ENCODE measurements at regions not wholly inside any gene's neighbourhood (a gene's known extent, or its start where the extent isn't known, plus 50 kb on each side); places are given as distances from the start of the nearest gene placed in this dataset.

GRCh38 chr5:125326150-125326510 lies 579.7 kb upstream of the ZNF608 start:
- no peak for FAIRE-seq
- no peak for DNase-seq (ENCODE audit: low spot score in 2 of 2)

GRCh38 chr5:125327676-125328075 lies 581.2 kb upstream of the ZNF608 start:
- FAIRE-seq (no peak), DNase-seq (ENCODE audit: low spot score in 2 of 2) (no peak)

DNA sequence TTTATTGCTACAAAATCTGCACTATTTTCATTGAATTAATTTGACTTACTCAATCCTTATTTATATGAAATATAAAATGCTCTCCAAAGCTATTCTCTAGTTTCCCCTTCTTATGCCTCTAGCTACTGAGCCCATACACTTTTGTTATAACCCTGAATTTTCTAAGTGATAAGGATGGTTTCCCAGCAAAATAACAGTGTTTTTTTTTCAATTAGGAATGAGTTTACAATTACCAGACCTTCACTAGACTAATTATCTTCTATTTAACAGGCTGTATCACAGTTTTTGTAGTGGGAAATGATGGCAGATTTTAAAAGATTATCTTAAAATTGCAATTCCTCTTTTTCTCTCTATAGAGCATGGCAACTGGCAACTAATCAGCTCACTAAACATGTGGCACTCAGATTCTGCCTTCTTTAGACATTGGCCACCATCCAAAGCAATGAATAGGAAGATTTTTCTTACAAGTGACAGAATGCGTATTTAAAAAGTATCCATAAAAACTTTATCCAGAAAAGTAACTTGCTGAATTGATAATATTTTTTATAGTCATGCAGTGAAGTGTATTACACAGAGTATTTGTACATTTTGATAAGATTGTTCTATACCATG lies 585.7 kb upstream of the ZNF608 start:
- DNase-seq (ENCODE audit: low spot score in 2 of 2) (no peak), FAIRE-seq (no peak)

- DNase-seq (ENCODE audit: low spot score in 2 of 2), result no peak
- FAIRE-seq, result no peak
Measured at GRCh38 chr5:125333416-125333815, 587.0 kb upstream of the ZNF608 start.

GRCh38 chr5:125336401-125336800 lies 590.0 kb upstream of the ZNF608 start:
- DNase-seq (ENCODE audit: low spot score in 2 of 2) (no peak), FAIRE-seq (no peak)

GRCh38 chr5:125337294-125337693 lies 590.9 kb upstream of the ZNF608 start:
- DNase-seq (ENCODE audit: low spot score in 2 of 2), result no peak
- FAIRE-seq, result no peak

DNA sequence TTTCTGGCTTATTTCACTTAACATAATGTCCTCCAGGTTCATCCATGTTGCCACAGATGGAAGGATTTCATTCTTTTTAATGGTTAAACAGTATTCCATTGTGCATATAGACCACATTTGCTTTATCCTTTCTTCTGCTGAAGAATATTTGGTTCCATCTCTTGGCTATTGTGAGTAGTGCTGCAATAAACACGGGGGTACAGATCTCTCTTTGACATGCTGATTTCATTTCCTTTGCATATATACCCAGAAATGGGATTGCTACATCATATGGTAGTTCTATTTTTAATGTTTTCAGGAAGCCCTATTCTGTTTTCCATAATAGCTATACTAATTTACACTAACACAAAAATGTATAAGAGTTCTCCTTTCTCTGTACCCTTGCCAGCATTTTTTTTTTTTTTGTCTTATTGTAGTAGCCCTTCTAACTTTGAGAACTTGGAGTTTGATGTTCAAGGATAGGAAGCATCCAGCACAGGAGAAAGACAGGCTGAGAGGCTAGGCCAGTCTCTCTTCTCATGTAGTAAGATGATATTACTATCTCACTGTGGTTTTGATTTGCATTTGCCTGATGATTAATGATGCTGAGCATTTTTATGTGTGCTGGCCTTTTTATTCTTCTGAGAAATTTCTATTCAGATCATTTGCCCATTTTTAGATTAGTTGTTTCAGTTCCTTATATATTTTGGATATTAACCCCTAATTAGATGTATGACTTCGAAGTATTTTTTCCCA lies 592.2 kb upstream of the ZNF608 start:
- no peak for DNase-seq (ENCODE audit: low spot score in 2 of 2)
- no peak for FAIRE-seq

DNA sequence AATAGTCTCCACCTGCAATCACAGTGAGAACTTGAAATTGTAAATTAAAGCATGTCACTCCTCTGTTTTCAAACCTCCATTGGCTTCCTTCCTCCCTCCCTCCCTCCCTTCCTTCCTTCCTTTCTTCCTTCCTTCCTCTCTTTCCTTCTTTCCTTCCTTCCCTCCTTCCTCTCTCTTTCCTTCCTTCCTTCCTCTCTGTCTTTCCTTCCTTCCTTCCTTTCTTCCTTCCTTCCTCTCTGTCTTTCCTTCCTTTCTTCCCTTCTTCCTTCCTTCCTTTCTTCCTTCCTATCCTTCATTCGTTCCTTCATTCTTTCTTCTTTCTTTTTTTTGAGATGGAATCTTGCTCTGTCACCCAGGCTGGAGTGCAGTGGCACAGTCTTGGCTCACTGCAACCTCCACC lies 595.0 kb upstream of the ZNF608 start:
- DNase-seq (ENCODE audit: low spot score in 2 of 2) (no peak), FAIRE-seq (no peak)

DNA sequence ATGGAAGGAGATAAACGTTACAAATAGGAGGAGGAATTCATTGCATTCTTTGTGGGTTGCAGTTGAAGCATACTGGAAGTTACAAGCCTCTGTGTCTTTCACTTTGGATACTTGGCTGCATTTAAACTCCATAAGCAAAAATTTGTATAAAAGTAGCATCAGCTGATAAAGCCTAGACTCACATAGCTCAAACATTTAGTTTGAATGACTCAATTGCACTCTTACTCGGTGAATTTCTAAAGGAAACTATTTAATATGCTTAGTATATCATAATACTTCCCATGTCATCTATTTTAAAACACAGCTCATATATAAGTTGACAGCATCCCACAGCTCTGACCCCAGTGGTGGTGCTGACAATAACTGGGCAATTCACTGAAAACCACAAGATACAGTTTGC lies 596.6 kb upstream of the ZNF608 start:
- no peak for FAIRE-seq

GRCh38 chr5:125346316-125346715 lies 599.9 kb upstream of the ZNF608 start:
- DNase-seq (ENCODE audit: low spot score in 2 of 2) (no peak), FAIRE-seq (no peak)

More for the DNA sequence above, 596.6 kb upstream of the ZNF608 start:
- DNase-seq (ENCODE audit: low spot score in 2 of 2), result no peak

- no peak for FAIRE-seq
Measured at GRCh38 chr5:125348221-125348692, 601.8 kb upstream of the ZNF608 start.

GRCh38 chr5:125348936-125349831 lies 602.7 kb upstream of the ZNF608 start:
- no peak for DNase-seq (ENCODE audit: low spot score in 2 of 2)
- no peak for FAIRE-seq

More at GRCh38 chr5:125348221-125348692, 601.8 kb upstream of the ZNF608 start:
- no peak for DNase-seq (ENCODE audit: low spot score in 2 of 2)

DNA sequence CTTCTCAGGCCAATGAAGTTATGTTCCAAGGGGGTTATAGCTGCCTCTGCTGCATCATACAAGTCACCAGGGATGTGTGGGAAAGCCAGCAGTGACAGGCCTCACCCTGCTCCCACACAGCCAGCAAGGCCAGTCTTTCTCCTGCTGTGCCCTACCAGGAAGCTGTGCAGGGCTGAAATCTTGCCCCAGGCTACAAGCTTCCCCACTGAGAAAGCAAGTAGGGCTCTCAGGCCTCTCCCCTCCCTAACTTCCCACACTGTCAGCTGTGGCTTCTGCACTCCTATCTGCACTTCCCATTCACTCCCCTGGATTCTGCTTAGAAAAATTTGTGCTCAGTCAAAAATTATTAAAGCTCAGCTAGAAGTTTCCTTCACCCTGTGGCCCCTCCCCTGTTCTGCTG lies 611.2 kb upstream of the ZNF608 start:
- no peak for FAIRE-seq
- no peak for DNase-seq (ENCODE audit: low spot score in 2 of 2)

- DNase-seq (ENCODE audit: low spot score in 2 of 2) (no peak), FAIRE-seq (no peak)
Measured at GRCh38 chr5:125365747-125366146, 619.3 kb upstream of the ZNF608 start.

DNA sequence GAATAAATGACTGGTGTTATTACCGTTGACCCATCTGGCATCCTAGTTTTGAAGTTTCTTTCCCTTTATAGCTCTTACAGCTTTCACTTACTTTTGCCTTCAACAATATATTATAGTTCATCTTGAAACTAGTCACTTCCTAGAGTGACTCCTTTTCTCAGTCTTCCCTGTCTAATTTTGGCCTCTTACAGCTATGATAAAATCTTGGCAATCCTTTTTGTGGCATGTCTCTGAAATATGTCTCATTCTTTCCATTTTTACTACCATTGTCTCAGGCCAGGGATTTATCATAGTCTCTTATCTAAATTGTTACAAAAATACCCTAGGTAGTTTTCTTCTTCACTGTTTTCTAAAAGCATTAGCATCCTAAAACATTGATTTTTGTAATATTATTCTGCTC lies 621.3 kb upstream of the ZNF608 start:
- FAIRE-seq (no peak), DNase-seq (ENCODE audit: low spot score in 2 of 2) (no peak)

- DNase-seq (ENCODE audit: low spot score in 2 of 2) (no peak), FAIRE-seq (no peak)
Measured at GRCh38 chr5:125370461-125371205, 624.2 kb upstream of the ZNF608 start.

DNA sequence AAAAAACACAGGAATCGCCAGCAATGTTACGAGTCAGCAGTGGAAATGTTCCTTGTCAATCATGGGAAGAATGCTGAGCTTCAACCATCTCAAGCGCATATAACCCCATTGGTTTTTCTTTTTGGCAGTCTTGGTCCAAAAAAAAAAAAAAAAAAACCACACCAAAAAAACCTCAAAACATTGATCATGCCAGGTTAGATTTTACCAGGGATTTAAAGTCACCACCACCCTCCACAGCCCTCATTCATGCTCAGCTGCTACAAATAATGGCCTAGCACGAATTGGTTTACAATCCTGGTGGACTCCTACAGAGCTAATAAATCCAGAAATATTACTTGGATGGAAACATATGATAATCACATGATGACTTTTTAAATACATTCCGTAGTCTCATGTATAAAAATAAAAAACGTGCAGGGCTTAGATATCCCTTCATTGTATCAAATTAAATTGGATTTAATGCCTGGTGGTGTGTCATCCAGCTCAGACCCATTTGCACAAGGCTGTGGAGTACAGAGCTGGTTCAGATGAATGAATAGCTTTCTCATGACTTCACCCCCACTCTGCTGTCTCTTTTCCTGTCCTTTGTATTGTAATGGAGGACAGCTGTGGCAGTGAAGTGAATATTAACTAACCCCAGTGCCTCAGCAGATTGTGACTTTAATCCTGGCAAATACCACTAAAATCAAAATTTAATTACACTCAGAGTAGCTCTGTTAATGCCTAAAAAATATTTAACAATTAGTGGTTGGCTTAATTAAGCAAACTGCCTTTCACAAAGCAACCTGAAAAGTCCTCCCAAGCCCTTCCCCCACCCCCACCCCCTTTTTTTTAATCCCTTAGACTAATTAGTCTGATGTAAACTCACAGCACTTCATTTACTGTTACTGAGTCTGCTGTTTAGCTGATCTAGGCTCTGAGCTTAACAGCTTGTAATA lies 626.5 kb upstream of the ZNF608 start:
- peak; percentile 12 to 52 for DNase-seq (ENCODE audit: low spot score in 2 of 2)
- peak; percentile 53 for FAIRE-seq

DNA sequence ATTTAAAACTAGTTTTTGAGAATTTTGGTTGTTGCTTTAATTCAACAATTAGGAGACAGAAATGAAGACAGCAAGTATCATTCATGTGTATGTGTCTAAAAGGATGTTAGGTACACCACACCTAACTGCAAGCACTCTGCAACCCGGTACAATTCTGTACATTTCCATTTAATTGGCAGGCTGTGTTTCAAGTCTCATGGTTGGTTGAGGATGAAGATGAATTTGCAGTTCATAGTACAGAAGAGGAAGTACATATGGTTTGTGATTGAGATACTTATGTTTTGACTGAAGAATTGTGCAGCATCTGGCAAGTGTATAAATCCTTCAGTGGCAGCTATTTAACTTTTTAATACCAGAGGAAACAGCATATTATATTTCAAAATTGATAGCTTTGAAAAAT lies 628.7 kb upstream of the ZNF608 start:
- no peak for FAIRE-seq
- no peak for DNase-seq (ENCODE audit: low spot score in 2 of 2)

DNA sequence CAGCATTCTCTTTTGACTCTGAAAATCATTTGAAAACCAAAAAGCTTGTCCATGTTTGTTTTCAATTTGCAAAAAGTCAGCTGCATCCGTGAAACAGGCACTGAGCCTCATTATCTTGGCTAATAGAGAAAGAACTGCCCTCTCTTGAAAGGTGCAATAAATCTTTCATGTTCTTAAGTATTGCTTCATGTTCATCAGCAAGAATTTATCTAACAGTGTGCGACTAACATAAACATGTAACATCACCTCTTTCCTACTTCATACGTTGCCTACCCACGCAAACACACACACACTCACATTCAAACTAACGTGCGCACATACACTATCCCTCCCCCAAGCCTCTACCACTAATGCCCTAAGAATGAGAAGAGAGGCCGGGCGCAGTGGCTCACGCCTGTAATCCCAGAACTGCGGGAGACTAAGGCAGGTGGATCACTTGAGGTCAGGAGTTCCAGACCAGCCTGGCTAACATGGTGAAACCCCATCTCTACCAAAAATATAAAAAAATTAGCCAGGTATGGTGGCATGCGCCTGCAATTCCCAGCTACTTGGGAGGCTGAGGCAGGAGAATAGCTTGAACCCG lies 629.7 kb upstream of the ZNF608 start:
- FAIRE-seq (no peak), DNase-seq (ENCODE audit: low spot score in 2 of 2) (no peak)

All from frontal cortex (tissue), 3 donors.